GM19043 (cell line): ENCODE measurements at regions not wholly inside any gene's neighbourhood (a gene's known extent, or its start where the extent isn't known, plus 50 kb on each side); places are given as distances from the start of the nearest gene placed in this dataset.
"Not testable (repeated sequence)": the region's sequence is repeated elsewhere in the genome, so short reads cannot be mapped to it uniquely, and the experiment has no call there.

Experiments used
- ATAC-seq: cut with Tn5 transposase; IDR thresholded peaks from one replicate; pipeline ENCODE4 v1.9.1; 2021; ENCODE audit warnings: low read depth; ENCODE audit not compliant: unreplicated experiment

GRCh38 chr2:183975676-183976075 is 622.7 kb upstream of the ZNF804A start:
- ATAC-seq: not testable (repeated sequence)

- no peak for ATAC-seq
Measured at GRCh38 chr2:183984871-183985270, 613.5 kb upstream of the ZNF804A start.

GRCh38 chr2:183991968-183992367 is 606.4 kb upstream of the ZNF804A start:
- ATAC-seq: no peak

DNA sequence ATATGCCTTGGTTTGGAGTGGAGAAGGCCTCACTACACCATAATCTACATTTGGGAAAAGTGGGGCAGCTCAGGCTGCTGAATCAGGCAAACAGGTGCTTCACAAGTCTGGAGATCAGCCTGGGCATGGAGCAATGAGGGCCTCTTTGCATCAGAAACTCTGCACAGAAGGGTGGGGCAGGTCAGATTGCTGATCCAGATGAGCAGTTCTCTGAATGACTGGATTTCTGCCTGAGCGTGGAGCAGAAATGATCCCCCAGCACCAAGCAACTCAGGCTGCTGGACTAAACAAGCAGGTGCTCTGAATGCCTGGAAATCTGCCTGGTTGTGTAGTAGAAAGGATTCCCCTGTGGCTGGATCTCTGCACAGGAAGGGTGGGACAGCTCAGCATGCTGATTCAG is 605.3 kb upstream of the ZNF804A start:
- ATAC-seq: peak; percentile 46

GRCh38 chr2:183995632-183996031 is 602.7 kb upstream of the ZNF804A start:
- no peak for ATAC-seq

DNA sequence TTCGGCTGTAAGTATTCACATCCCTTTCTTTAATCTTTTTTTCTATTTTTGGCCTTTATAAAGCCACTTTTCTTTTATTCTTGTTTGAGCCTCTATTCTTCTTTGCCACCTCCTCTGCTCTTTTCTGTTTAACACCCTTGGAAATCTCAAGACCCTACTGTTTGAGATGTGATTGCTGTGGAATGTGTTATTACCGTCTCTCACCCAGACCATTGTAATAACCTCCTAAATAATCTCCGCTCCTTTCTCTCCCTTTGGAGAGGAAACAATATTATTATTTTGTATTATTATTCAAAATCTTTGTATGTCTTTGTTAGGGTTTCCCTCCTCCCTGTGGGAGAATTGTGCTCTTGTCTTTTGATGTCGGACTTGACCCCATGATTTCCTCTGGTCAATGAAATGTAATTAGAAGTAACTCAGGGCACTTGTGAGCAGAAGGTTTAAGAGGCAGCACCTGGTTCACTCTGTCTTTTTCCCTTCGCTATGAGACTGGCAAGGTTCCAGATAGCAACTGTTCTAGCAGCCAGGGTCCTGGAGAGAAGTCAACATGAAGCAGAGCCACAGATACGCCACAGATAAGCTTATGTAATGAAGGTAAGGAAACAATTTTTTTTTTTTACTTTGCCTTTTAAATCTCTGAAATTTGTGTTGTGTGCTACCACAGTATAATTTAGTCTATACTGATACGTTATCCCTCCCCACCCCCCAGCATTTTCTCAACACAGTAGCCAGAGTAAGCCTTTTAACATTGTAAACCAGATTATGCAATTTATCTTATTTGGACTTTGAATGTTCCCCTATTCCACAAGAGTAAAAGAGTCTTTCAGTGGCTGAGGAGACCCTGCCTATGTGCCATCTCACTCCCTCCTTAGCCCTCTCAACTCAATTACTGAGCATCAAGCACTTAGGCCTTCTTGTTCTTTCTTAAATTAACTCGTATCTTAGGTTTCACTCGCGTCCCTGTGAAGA is 601.2 kb upstream of the ZNF804A start:
- ATAC-seq: no peak

DNA sequence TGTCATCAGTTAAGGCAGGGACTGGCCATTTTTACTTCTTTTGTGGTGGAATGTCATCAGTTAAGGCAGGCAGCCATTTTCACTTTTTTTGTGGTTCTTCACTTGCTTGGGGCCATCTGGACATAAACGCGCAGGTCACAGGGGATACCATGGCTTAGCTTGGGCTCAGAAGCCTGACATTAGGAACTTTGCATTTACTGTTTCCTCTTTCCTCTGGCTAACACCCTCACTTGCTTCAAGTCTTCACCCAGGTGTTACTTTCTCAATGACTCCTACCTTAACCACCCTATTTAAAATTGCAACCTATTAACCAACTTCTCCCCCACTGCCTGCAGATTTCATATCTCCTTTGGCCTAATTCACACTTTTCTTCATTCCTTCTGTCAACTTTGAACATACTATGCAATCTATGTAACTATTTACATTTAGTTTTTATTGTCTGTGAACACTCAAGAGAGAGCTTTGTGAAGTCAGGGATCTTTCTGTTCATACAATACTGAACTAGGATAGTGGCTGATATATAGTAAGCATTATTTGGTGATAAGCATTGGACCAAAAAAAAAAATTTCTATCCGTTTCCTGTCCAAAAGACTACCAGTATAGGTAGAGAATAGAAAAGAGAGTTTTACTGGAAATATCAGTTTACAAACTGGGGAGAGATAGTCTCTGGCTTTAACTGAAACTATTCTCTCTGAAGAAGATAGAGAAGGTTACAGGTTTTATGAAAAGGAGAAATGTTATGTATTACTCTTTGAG is 600.1 kb upstream of the ZNF804A start:
- peak; percentile 91 for ATAC-seq

GRCh38 chr2:183998797-183999190 is 599.5 kb upstream of the ZNF804A start:
- ATAC-seq: no peak

DNA sequence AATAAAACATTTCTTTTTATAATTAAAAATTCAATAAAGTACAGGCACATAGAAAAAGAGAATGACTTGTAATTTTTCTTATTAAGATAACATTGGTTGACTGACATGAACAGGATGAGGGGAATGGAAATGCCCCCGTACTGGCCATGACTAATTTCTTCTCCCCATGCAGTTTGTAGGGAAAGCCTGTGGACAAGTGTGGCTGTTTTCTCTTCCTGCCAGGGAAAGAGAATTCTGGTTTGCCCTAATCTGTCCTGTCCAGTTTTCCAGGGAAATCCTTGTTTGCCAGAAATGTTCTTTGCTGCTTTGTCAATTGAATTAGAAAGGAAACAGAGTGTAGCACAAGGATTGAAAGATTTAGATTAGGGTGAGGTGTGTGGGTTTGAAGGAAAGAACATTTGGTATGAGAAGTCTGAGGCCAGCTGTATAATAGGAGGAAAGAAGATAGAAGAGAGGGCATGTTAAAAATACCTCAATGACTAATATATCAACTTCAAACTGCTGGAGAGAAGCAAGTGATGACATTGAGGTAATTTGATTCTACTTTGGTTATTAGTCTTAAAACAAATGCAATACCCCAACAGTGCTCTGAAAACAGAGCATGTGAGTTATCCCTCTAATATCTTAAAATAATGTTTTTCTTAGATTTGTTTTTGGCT is 593.9 kb upstream of the ZNF804A start:
- peak; percentile 81 for ATAC-seq

DNA sequence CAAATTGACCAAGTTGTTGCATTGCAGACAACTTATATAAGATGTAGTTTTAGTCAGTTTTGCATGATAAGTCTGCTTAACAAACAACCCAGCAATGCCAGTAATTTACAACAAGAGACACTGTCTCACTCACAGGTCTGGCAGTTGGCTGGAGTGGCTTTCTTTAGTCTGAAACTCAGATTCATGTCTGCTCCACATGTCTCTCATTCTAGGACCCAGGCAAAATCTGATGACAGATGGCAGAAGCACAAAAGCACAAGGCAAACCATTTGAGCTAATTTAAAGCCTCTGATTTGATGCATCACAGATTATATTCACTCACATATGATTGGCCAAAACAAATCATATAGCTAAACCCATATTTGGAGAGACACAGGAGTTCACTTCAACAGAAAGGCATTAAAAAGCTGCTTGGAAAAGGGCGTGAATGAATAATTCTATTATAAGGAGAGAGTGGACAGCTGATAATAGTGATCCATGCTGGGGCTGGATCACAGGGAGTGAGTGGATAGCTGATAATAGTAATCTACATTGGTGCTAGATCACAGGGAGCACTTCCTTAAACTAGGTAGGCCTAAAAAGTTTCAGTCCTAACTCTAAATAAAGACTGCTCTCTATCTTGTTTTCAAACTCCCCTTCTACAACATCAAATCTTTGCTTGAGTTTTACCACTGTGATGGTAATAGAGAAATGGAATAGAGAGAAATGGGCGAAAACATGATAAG is 593.2 kb upstream of the ZNF804A start:
- ATAC-seq: peak; percentile 39

DNA sequence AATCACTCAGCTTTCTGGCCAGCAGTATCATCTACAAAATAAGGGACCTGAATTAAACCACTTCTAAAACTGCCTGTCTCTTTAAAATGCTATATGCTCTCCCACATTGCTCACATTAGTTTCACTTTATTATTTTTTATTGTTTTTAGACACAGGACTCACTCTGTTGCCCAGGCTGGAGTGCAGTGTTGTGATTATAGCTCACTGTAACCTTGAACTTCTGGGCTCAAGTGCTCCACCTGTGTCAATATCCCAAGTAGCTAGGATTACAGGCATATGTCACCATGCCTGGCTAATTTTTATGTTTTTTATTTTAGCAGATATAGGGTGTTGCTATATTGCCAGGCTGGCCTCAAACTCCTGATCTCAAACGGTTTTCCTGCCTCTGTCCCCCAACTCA is 591.3 kb upstream of the ZNF804A start:
- no peak for ATAC-seq

DNA sequence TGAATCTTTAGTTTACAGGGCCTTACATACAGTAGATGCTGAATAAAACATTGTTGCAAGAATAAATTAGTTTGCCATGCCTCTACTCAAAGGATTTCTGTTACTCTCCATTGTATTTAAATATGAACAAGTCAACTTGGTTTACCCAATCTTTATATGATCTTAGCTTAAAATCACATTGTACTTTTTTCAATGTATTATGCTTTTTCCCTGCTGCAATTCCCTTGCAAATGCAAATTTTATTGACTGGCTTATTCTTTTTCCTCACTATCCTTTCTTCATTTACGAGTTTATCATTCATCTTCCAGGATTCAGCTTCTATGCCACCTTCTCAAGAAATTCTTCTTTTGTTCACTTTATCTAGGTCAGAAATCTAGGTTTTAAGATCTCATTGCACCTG is 571.4 kb upstream of the ZNF804A start:
- ATAC-seq: no peak

GRCh38 chr2:184030245-184030644 is 568.1 kb upstream of the ZNF804A start:
- ATAC-seq: no peak

DNA sequence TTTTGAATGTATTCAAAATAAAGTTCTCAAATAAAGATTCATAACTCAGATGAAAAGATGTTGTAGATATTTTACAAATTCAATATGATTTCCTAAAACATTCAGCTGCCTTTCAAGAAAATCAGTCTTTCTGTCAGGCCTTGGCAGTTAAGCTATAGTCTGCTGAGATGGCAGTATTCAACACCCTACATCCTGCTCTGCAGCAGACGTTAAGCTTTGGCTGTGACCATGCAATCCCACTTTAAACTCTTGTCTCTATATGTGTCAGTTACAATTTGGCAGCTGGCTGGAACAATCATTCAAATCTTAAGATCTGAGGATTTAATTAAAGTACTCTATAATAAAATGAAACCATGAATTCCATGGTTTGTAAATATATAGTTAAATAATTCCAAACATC is 567.3 kb upstream of the ZNF804A start:
- no peak for ATAC-seq

- no peak for ATAC-seq
Measured at GRCh38 chr2:184031402-184032147, 566.8 kb upstream of the ZNF804A start.

- no peak for ATAC-seq
Measured at GRCh38 chr2:184032983-184033382, 565.3 kb upstream of the ZNF804A start.

DNA sequence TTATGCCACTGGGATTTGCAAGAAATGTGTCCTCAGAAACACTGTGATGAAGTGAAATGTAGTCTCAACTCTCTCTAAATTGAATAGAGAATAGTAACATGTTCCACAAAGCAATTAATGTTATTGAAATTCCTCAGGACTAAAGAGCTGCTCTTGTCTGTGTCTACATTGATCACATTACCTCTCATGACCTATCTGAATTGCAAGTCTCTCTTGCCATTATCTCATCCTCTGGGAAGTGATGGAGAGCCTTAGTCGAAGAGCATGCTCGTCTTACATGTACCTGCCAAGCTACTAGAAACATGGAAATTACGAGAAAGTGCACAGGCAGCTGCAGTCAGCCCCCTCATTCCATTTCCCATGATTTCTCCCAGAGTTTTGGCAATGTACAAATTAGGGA is 561.1 kb upstream of the ZNF804A start:
- ATAC-seq: no peak

GRCh38 chr2:184039493-184039892 is 558.8 kb upstream of the ZNF804A start:
- ATAC-seq: no peak

- no peak for ATAC-seq
Measured at GRCh38 chr2:184040230-184040629, 558.1 kb upstream of the ZNF804A start.

- no peak for ATAC-seq
Measured at GRCh38 chr2:184041077-184041476, 557.3 kb upstream of the ZNF804A start.
